Spleen (tissue), 7 donors: ENCODE measurements at regions not wholly inside any gene's neighbourhood (a gene's known extent, or its start where the extent isn't known, plus 50 kb on each side); places are given as distances from the start of the nearest gene placed in this dataset.

Experiments
- CTCF ChIP-seq, 11 experiments: fragments of 200-600 bp in 7 of 11; fragments of 450-650 bp in 4 of 11; sonication (generic) in 4 of 11; IDR thresholded peaks in 8 of 11; conservative IDR thresholded peaks in 3 of 11; 1 replicate in 7 of 11; 2 replicates in 4 of 11; pipeline versions ENCODE4 v1.4.0 to v1.8.0; 2016 to 2021; ENCODE audit warnings: antibody characterized with exemption in 11 of 11, inconsistent platforms in 4 of 11, mild to moderate bottlenecking in 1 of 11
- POLR2AphosphoS5 ChIP-seq, 3 donors: sonication (generic); formaldehyde crosslinking; IDR thresholded peaks; one replicate each; pipeline ENCODE4 v1.5.1; 2017; ENCODE audit warnings: antibody characterized with exemption in 3 of 3
- donor health status: DM: no; HTN: no; CAD: no; lungs with moderate emphysema.
- donor health status: DM: no; HTN: no; CAD: no.
- donor health status: DM: no; HTN: no; CAD: no.

- TF ChIP-seq CTCF (IDR thresholded peaks at IDR 0.05 in 8 of 11, conservative IDR thresholded peaks at IDR 0.05 in 3 of 11) (no peak), POLR2AphosphoS5 (IDR thresholded peaks at IDR 0.05) (no peak)
These were observed 607.8 kb downstream of the SI start for GRCh38 chr3:164470471-164470870.
